Vagina (tissue), 2 donors: ENCODE measurements at regions not wholly inside any gene's neighbourhood (a gene's known extent, or its start where the extent isn't known, plus 50 kb on each side); places are given as distances from the start of the nearest gene placed in this dataset.

Experiments
- CTCF ChIP-seq, 3 experiments: fragments of 450-650 bp in 2 of 3; fragments of 200-600 bp in 1 of 3; sonication (generic) in 1 of 3; IDR thresholded peaks; one replicate each; pipeline ENCODE4 v1.5.1; 2017 to 2019; ENCODE audit warnings: antibody characterized with exemption in 3 of 3, mild to moderate bottlenecking in 2 of 3, moderate library complexity in 2 of 3
- POLR2A ChIP-seq, 2 donors: fragments of 450-650 bp; IDR thresholded peaks; one replicate each; pipeline ENCODE4 v1.6.1; 2017; ENCODE audit warnings: antibody characterized with exemption in 2 of 2, mild to moderate bottlenecking in 2 of 2, moderate library complexity in 2 of 2
- POLR2AphosphoS5 ChIP-seq, 2 donors: sonication (generic); formaldehyde crosslinking; IDR thresholded peaks; one replicate each; pipeline ENCODE4 v1.9.0; 2017; ENCODE audit warnings: antibody characterized with exemption in 2 of 2, mild to moderate bottlenecking in 2 of 2, low read depth in 1 of 2; ENCODE audit not compliant: insufficient read depth in 1 of 2

GRCh38 chr1:115557715-115558114 lies 84.1 kb upstream of the VANGL1 start:
- TF ChIP-seq CTCF (IDR thresholded peaks at IDR 0.05) (no peak), POLR2AphosphoS5 (IDR thresholded peaks at IDR 0.05; ENCODE audit: insufficient read depth in 1 of 2, low read depth in 1 of 2) (no peak), POLR2A (IDR thresholded peaks at IDR 0.05) (no peak)
